Hematopoietic multipotent progenitor cell treated with erythropoietin and hydrocortisone succinate and interleukin-3 and kit ligand, for 6 days (in vitro differentiated cells): ENCODE measurements at regions not wholly inside any gene's neighbourhood (a gene's known extent, or its start where the extent isn't known, plus 50 kb on each side); places are given as distances from the start of the nearest gene placed in this dataset.

ENCODE experiments used
- DNase-seq: peaks from one replicate; pipeline ENCODE4 v3.0.0-alpha.2; 2015

- no peak for DNase-seq
Observed at GRCh38 chr6:170212956-170213636, 77.8 kb downstream of the DLL1 start.

GRCh38 chr6:170212051-170212756, 78.7 kb downstream of the DLL1 start:
- DNase-seq: no peak

GRCh38 chr6:170211404-170212025, 79.4 kb downstream of the DLL1 start:
- no peak for DNase-seq

- DNase-seq: no peak
Observed at GRCh38 chr6:170210651-170211403, 80.1 kb downstream of the DLL1 start.

GRCh38 chr6:170210026-170210390, 80.9 kb downstream of the DLL1 start:
- no peak for DNase-seq

GRCh38 chr6:170209354-170210025, 81.4 kb downstream of the DLL1 start:
- no peak for DNase-seq

GRCh38 chr6:170208651-170209353, 82.1 kb downstream of the DLL1 start:
- DNase-seq: no peak

GRCh38 chr6:170208182-170208601, 82.7 kb downstream of the DLL1 start:
- DNase-seq: no peak

- no peak for DNase-seq
Observed at GRCh38 chr6:170207586-170208181, 83.2 kb downstream of the DLL1 start.

GRCh38 chr6:170206851-170207431, 83.9 kb downstream of the DLL1 start:
- DNase-seq: no peak

GRCh38 chr6:170206317-170206621, 84.6 kb downstream of the DLL1 start:
- DNase-seq: no peak

GRCh38 chr6:170205534-170206316, 85.2 kb downstream of the DLL1 start:
- no peak for DNase-seq

- no peak for DNase-seq
Observed at GRCh38 chr6:170205126-170205525, 85.8 kb downstream of the DLL1 start.

- no peak for DNase-seq
Observed at GRCh38 chr6:170203212-170203611, 87.7 kb downstream of the DLL1 start.

- no peak for DNase-seq
Observed at GRCh38 chr6:170202416-170203135, 88.3 kb downstream of the DLL1 start.

GRCh38 chr6:170201361-170201760, 89.5 kb downstream of the DLL1 start:
- no peak for DNase-seq

- DNase-seq: no peak
Observed at GRCh38 chr6:170200458-170200891, 90.4 kb downstream of the DLL1 start.

GRCh38 chr6:170199716-170200115, 91.2 kb downstream of the DLL1 start:
- no peak for DNase-seq

GRCh38 chr6:170198298-170198697, 92.6 kb downstream of the DLL1 start:
- DNase-seq: no peak

GRCh38 chr6:170193326-170193821, 97.5 kb downstream of the DLL1 start:
- no peak for DNase-seq
